ENCODE measurements at regions not wholly inside any gene's neighbourhood (a gene's known extent, or its start where the extent isn't known, plus 50 kb on each side); places are given as distances from the start of the nearest gene placed in this dataset.

DNA sequence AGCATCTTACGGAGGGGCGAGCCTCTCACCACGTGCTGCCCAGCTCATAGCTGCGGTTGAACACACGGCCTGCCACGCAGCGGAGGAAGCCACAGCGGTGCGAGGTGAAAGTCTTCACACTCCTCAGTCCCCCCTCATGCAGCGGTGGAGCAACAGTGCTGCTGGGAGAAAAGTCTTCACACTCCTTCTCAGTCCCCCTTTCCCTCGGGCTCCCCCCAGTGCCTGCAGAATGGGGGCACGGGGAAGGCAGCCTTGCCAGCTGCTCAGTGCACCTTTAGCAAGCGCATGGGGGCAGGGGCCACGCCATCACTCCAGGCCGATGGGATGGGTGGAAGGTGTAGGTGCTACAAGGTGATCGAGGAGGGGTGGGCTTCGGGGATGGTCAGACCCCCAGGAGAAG is 206.3 kb upstream of the TCERG1L start:
- TF ChIP-seq, protein P1, sequence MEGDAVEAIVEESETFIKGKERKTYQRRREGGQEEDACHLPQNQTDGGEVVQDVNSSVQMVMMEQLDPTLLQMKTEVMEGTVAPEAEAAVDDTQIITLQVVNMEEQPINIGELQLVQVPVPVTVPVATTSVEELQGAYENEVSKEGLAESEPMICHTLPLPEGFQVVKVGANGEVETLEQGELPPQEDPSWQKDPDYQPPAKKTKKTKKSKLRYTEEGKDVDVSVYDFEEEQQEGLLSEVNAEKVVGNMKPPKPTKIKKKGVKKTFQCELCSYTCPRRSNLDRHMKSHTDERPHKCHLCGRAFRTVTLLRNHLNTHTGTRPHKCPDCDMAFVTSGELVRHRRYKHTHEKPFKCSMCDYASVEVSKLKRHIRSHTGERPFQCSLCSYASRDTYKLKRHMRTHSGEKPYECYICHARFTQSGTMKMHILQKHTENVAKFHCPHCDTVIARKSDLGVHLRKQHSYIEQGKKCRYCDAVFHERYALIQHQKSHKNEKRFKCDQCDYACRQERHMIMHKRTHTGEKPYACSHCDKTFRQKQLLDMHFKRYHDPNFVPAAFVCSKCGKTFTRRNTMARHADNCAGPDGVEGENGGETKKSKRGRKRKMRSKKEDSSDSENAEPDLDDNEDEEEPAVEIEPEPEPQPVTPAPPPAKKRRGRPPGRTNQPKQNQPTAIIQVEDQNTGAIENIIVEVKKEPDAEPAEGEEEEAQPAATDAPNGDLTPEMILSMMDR (IDR thresholded peaks at IDR 0.05): no peak
- no peak for TF ChIP-seq POLR2A (IDR thresholded peaks at IDR 0.05)

Data from testis (tissue), 2 donors.